HG03469 (cell line): ENCODE measurements at regions not wholly inside any gene's neighbourhood (a gene's known extent, or its start where the extent isn't known, plus 50 kb on each side); places are given as distances from the start of the nearest gene placed in this dataset.
"Not testable (repeated sequence)": the region's sequence is repeated elsewhere in the genome, so short reads cannot be mapped to it uniquely, and the experiment has no call there.

Experiments used
- ATAC-seq: cut with Tn5 transposase; IDR thresholded peaks from one replicate; pipeline ENCODE4 v1.9.1; 2021; ENCODE audit warnings: mild to moderate bottlenecking, moderate library complexity, moderate number of reproducible peaks; ENCODE audit not compliant: unreplicated experiment

DNA sequence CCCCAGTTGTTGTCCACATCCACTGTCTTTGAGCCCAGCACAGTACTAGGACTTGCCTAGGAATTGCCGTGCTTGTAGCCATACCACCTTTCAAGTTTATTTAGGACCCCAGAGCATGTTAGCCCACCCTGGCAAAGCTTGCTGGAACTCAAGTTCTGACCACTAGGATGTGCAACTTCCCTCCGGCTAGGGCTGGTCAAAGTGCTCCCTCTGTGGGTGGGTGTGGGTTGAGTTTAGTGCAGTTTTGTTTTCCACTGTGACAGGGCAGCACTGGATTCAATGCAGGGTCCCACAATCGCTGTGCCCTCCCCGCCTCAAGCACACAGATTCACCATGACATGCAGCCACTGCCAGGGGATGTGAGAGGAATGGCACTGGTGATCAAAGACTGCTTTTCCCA lies 96.0 kb downstream of the RASGEF1B start:
- ATAC-seq, result no peak

DNA sequence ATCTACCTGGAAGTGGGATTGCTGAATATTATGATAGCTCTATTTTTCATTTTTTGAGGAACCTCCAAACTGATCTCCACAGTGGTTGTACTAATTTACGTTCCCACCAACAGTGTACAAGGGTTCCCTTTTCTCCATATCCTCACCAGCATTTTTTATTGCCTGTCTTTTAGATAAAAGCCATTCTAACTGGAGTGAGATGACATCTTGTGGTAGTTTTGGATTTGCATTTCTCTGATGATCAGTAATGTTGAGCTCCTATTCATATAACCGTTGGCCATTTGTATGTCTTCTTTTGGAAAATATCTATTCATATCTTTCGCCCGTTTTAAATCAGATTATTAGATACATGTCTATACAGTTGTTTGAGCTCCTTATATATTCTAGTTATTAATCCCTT lies 101.8 kb downstream of the RASGEF1B start:
- ATAC-seq, result no peak

DNA sequence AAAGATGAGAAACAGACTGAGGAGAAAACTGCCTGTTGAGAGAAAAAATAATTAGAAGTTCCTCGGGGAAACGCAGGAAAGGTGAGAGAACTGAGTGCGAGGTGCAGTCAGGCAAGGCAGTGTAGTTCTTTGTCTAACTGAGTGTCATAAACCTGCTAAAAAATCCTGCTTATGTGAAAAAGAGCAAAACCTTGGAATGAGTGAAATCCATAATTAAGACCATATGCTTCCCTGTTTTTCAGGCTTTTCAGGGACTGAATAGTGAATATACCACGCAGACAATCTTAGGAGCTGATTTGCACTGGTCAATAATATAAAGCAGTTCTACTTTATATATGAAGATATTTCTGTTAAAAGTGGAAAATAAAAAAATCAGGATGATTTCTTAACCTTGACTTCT lies 104.9 kb downstream of the RASGEF1B start:
- ATAC-seq, result no peak

DNA sequence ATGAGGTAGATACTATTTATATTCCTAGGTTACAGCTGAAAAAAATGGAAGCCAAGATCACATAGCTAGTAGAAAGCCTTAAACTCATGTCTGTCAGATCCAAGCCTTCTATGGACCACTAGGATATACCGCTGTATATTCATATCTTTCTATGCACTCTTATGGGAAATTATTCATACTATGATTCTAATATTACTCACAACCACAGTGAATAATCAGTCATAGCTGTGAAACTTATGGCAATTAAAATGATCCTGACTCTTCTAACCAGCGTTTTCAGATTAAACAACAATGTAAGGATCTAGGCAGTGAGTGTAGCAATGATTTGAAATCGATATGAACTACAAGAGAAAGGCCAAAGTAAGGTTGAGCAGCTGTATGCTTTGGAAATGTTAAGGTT lies 111.0 kb downstream of the RASGEF1B start:
- ATAC-seq, result no peak

DNA sequence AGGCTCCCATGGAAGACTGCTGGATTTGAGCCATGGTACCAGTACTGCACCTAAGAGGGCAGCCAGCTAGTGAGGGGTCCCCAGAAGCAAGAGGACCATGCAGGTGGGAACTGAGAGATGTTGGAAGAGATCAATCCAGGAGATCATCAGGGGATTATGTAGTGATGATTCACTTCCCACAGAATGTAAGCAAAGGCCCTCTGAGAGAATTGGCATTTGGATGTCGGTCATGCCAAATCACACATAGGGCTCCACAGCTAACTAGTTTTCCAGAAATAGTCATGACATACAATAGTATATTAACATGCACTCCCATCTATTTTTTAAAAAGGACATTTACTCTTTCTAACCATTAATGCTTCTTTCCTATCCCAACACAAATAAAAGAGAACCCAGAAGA lies 112.5 kb downstream of the RASGEF1B start:
- ATAC-seq, result no peak

DNA sequence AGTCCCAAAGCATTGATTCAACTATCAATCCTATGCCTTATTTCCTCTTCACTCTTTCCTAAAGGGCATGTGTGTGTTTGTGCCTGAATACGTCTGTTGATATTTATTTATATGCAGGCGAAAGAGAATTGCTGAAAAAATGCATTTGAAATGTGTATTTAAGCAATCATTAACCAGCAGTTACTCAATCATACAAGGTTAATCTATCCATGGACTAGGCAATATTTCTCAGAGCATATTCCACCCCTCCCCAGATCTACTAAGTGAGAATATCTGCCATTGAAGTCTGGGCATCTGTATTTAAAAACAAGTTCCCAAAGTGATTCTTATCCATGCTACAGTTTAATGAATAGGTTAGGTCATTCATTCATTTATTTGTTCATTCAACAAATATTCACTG lies 113.6 kb downstream of the RASGEF1B start:
- ATAC-seq, result no peak

DNA sequence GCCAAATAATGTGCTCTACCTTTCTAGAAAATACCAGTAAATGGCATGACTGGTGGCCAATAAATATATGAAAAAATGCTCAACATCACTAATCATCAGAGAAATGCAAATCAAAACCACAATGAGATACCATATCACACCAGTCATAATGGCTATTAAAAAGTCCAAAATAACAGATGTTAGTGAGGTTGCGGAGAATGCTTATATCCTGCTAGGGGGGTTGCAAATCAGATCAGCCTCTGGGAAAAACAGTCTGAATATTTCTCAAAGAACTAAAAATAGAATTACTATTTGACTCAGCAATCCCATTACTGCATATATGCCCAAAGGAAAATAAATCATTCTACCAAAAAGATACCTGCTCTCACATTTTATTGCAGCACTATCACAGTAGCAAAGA lies 115.1 kb downstream of the RASGEF1B start:
- ATAC-seq, result no peak

DNA sequence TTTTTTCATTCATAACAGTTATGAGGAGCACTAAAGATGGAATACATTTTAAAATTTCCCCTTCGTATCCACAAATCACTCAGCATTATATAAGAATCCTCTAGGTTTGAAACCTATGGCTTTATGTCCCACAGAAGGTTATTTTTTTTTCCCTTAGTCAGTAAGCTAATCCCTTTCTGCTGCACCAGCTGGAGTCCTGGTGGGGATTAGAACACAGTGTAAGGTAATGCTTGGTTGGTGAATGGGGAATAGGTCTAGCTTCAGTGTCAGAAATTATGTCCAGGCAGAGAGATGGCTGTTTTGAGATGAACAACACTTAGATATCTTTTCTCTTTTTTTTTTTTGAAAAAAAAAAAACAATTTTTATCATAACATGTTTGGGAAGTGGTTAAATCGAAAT lies 116.6 kb downstream of the RASGEF1B start:
- no peak for ATAC-seq

DNA sequence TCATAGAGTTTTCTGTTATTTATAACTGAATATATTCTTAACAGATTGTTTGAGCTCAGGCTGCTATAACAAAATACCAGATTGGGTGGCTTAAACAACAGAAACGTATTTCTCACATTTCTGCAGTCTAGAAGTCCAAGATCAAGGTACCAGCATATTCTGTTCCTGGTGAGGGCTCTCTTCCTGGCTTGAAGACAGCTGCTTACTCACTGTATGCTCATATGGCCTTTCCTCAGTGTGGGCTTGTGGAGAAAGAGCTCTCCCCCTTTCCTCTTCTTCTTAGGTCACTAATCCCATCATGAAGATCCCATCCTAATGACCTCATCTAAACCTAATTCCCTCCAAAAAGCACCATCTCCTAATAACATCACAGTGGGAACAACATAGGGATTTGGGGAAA lies 117.8 kb downstream of the RASGEF1B start:
- ATAC-seq, result no peak

DNA sequence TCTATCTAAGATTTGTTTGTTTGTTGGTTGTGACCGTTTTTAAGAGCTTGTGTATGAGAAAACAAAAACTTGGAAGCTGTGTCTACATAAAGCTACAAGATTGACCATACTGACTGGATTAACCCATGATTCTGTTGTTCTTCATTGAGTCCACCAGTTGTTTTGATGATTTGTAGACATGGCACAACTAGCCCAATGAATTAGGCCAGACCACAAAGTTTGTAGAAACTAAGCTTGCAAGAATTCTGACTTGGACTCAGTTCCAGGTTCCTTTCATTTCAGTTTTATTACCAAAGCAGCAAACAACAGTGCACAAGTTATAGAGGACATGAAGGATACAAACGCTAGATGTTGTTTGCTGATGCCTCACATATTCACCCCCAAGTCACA lies 119.3 kb downstream of the RASGEF1B start:
- ATAC-seq, result no peak

DNA sequence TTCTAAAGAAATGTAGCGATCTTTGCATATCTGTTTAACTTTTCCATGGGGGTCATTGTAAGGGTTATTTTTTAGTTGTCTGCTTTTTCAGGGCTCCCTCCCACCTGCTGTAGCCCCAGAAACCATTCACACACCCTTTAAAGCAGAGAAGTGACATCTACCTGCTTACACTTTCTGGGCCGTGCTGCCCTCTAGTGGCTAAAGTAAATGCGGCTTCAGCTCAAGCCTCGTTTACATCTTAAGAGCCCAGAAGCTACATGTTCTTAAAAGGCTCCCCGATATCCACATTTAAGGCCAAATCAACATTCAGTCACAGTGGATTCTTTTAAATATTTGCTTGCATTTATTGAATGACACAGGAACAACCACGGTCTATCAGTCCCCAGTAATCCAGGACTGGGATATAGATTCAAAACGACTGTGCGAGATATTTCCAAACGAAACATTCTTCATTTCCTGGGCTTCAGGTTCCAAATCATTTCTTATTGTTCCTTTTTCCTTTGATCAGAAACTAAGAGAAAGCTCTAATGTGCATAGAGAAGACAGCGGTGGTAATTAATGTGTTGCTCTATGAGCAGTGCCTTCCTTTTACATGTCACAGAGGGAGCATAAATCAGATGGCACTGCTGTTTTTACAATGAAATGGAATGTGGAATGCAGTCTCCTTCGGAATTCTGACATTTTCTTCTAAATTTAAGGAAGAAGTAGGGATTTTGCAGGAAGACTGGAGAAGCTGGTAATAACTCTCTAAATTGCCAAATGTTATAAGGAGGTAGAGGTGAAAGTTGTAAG lies 119.9 kb downstream of the RASGEF1B start:
- peak; percentile 79 for ATAC-seq

DNA sequence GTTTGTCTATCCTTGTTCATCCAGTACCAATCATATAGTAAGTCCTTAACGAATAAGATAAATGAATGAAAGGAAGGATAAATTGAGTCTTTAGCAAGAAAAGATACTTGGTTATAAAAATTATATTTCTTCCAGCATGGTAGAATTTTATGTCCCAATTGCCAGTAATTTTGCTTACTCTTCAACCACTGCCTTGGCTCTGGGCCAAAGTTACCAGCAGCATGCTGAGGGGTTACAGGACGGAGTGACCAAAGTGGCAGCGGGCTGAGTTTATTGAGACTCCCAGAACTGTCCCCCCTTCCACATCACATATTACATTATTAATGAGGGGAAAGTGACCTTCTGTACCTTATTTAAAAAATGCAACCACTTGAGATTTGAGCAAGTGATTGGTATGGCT lies 121.7 kb downstream of the RASGEF1B start:
- ATAC-seq, result no peak

DNA sequence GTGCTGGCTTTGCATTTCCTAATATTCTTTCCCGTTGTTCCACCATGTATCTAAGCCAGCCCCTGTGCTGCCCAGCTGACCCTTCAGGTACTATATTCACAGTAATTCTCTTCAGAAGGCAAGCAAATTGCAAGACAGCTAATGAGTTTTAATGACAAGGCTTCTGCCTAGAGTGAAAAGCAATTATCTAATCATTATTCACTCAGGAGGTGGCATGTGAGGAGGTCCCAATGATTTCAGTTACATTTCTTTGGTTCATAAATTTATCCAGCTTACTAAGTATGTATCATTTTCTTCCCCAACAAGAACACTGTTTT lies 123.0 kb downstream of the RASGEF1B start:
- no peak for ATAC-seq

DNA sequence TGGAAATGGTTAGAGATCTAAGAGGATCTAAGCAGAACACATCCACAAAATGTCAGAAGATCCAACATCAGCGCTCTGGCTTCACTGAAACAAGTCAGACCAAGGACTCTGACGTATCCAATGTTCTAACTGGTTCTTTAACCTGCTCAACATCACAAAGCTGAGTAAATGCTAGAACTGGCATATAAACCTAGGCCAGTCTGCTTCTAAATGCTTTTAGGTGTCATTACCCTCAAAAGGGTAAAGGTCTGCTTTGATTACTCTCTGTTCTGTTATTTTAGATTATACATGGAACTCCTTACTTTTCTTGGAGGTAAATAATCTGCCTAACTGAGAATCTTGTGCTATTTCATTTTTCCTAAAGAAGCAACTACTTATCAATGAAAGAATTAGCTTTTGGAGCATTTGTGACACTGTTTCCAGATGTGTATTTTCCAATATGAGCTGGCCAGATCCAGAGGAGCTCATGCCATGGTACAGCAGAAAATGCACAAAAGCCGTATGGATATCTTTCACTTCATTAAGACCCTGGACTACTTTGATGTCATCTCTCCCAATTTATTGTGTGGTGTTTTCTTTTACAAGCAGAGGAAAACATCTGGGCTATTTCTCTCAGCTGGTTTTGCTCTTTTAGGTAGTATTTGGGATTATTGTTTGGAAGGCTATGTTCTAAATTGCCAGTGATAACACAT lies 123.5 kb downstream of the RASGEF1B start:
- ATAC-seq, result no peak

DNA sequence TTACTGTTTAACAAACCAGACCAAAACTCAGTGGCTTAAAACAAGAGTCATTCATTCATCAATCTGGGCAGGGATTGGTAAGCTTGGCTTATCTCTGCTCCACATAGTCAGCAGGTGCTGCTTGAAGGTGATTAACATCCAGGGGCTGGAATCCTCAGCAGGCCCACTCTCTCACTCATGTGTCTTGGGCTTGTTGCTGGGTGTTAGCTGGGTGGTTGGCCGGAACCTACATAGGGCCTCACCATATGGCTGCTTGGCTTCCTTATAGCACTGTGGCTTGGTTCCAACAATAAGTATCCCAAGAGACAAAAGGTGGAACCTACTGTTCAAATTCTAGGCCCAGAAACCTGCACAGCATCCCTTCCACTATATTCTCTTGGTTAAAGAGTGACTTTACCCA lies 125.0 kb downstream of the RASGEF1B start:
- ATAC-seq, result no peak

DNA sequence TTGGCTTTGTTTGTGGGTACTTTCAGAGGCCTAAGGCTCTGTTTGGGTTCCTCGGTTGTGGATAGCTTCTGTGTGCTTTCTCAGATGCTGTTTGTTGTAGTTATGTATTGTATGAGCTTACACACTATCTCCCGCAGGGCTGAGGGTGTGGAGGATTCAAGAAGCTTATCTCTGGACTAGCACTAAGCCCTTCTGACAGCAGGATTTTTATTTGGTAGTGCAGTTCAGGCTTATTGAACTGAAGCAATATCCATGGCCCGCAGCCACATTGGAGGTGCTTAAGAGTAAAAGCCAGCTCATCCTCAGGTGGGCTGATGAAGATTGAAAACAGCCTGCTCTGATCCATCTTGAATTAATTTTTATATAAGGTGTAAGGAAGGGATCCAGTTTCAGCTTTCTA lies 128.2 kb downstream of the RASGEF1B start:
- ATAC-seq, result no peak

DNA sequence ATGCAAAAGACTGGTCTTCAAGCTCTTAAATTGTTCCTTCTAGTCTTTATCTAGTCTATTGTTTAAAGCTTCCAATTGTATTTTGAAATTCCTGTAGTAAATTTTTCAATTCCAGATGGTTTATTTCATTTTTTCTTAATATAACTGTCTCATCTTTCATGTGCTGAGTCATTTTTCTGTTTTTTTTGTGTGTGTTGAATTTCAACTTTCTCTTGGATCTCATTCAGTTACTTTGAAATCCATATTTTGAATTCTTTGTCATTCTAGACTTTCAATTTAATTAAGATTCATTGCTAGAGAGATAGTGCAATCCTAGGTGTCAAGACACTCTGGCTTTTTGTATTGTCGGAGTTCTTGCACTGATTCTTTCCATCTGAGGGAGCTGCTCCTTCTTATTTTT lies 128.0 kb upstream of the PRKG2 start:
- ATAC-seq, result no peak

DNA sequence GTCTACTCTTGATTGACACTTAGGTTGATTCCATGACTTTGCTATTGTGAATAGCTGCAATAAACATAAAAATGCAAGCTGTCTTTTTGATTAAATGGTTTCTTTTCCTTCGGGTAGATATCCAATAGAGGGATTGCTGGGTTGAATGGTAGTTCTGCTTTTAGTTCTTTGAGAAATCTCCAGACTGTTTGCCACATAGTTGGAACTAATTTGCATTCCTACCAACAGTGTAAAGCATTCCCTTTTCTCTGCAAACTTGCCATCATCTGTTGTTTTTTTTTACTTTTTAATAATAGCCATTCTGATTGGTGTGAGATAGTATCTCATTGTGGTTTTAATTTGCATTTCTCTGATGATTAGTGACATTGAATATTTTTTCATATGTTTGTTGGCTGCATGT lies 122.2 kb upstream of the PRKG2 start:
- no peak for ATAC-seq

DNA sequence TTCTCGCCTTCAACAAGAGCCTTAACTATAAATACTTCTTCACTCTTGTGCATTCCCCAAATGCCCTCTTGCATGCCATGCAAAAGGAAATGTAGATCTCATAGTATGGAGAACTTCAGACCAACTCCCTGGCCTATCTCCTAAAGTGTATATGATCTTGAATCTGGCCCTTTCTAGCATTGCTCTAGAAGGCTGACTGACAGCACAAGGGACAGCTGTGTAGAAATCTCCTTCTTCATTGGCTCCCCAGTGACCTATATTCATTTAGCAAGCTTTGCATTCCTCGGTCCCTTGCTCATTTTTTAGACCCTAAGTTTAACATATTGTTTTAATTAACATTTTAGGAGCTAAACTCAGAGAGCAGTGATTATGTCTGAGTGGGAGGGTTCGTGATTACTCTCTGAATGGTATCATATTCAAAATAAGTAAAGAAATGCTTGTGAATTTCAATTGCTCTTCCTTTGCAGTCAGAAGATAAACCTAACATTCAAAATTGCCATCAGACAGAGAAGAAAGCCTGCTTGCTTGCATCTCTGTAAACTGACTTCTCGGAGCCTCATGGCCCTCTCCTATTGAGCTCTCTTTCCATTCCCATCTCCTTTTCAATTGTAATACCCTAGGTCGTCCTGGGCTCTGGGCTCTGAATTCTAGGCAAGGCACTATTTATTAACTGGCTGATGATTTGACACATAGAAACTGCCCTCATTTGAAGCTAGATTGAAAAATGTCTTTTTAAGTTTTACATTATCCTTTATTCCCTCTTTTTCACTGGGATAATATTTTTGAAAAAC lies 120.3 kb upstream of the PRKG2 start:
- ATAC-seq, result no peak

DNA sequence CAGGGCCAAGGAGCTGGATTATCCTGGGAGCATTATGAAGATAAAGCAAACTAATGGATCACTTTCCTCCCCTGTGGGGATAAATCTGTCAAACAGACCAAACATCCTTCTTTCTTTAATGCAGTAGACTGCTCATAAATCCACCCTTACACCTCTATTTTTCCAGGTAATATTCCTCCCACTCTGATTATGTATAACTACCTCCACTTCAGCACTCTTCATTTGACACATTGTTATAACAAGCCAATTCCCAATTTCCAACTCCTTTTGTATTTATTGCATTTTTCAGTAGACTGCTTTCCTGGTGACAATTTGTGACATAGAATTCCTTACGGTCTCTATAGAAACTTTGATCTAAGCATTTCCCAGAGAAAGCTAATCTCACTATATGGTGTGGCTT lies 115.0 kb upstream of the PRKG2 start:
- ATAC-seq, result no peak

DNA sequence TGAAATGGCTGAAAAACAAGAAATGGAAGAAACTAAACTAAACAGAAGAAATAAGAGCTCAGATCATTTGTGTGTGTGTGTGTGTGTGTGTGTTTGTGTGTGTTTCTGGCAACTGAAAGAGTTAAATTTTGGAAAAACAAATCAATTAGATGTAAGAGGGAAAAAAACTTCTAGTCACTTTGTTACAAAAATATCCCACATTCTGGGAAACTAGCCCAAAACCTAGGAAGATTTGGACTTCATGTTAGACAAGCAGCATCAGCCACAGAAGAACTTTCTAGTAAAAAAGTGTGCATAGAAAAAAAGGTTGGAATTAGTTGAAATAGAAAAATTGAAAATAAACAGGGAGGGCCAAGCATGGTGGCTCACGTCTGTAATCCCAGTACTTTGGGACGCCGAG lies 111.6 kb upstream of the PRKG2 start:
- ATAC-seq, result no peak

DNA sequence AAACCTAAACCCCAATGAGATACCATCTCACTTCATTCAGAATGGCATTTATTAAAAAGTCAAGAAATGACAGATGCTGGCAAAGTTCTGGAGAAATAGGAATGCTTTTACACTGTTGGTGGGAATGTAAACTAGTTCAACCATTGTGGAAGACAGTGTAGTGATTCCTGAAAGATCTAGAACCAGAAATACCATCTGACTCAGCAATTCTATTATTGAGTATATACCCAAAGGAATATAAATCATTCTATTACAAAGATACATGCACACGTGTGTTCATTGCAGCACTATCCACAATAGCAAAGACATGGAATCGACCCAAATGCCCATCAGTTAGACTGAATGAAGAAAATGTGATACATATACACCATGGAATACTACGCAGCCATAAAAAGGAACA lies 109.6 kb upstream of the PRKG2 start:
- not testable (repeated sequence) for ATAC-seq
